MCF 10A (cell line): ENCODE measurements at regions not wholly inside any gene's neighbourhood (a gene's known extent, or its start where the extent isn't known, plus 50 kb on each side); places are given as distances from the start of the nearest gene placed in this dataset.

Experiments used
- BruUV-seq: library from RNA; stranded (reverse); fragments of 400-500 nt; replicated peaks from 2 replicates; lab custom pipeline; 2021; lab: Mats Ljungman, UMichigan
- CTCF ChIA-PET: fragments of 300-600 bp; sonication (Branson Sonifier 250); formaldehyde crosslinking; extraction: SDS; loops from one replicate; lab custom pipeline; 2021; ENCODE audit warnings: antibody characterized with exemption, inconsistent platforms; lab: Yijun Ruan, JAX
- POLR2A ChIA-PET: fragments of 300-600, 350-650 bp; sonication (Branson Sonifier 250); formaldehyde crosslinking; extraction: SDS; loops from one replicate; lab custom pipeline; 2020; ENCODE audit warnings: antibody characterized with exemption, inconsistent platforms; lab: Yijun Ruan, JAX
- DNase-seq: peaks from one replicate; pipeline ENCODE4 v3.0.0-alpha.2; 2018; ENCODE audit not compliant: unreplicated experiment
- H3K27ac Mint-ChIP-seq: one replicate; pipeline ENCODE4 v1.8.0; 2022; ENCODE audit warnings: mild to moderate bottlenecking, low read depth, mixed read lengths; ENCODE audit not compliant: unreplicated experiment
- H3K27me3 Mint-ChIP-seq: one replicate; pipeline ENCODE4 v1.8.0; 2022; ENCODE audit warnings: mixed read lengths; ENCODE audit not compliant: insufficient read depth, unreplicated experiment
- H3K36me3 Mint-ChIP-seq: one replicate; pipeline ENCODE4 v1.8.0; 2022; ENCODE audit warnings: mild to moderate bottlenecking, moderate library complexity, mixed read lengths; ENCODE audit not compliant: insufficient read depth, unreplicated experiment
- H3K4me1 Mint-ChIP-seq: one replicate; pipeline ENCODE4 v1.8.0; 2022; ENCODE audit warnings: mixed read lengths; ENCODE audit not compliant: insufficient read depth, unreplicated experiment
- H3K4me3 Mint-ChIP-seq: one replicate; pipeline ENCODE4 v1.8.0; 2022; ENCODE audit warnings: mild to moderate bottlenecking, moderate library complexity, mixed read lengths; ENCODE audit not compliant: unreplicated experiment
- H3K9me3 Mint-ChIP-seq: one replicate; pipeline ENCODE4 v1.8.0; 2022; ENCODE audit warnings: mixed read lengths; ENCODE audit not compliant: unreplicated experiment
- CTCF ChIP-seq: fragments of 200-600 bp; IDR thresholded peaks from one replicate; pipeline ENCODE4 v1.8.0; 2022; ENCODE audit warnings: antibody characterized with exemption, mild to moderate bottlenecking; ENCODE audit not compliant: unreplicated experiment
- intact Hi-C: fragments of 100-400 bp; cut with micrococcal nuclease; formaldehyde crosslinking; loops from 2 replicates; pipeline ENCODE4 v1.14.1; 2022

- no TSS peak for BruUV-seq
- no peak for DNase-seq
- Mint-ChIP-seq H3K27me3 (peaks cover 12% of the 10 kb centered on the region), H3K4me1 (no peaks in the 10 kb centered on the region), H3K4me3 (no peak overlapping the region), H3K9me3 (no peaks in the 10 kb centered on the region), H3K36me3 (no peaks in the 10 kb centered on the region), H3K27ac (no peak overlapping the region)
- intact Hi-C loops: no loop called here
- TF ChIP-seq CTCF: no peak
- POLR2A ChIA-PET: no interaction called here
- CTCF ChIA-PET: no interaction called here
Measured at GRCh38 chr1:60386249-60386648, 312.7 kb upstream of the C1orf87 start.

- intact Hi-C loops: no loop called here
- no peak for TF ChIP-seq CTCF
- BruUV-seq: no TSS peak
- POLR2A ChIA-PET: no interaction called here
- H3K27me3 Mint-ChIP-seq: no peaks in the 10 kb centered on the region
- H3K4me3 Mint-ChIP-seq: no peak overlapping the region
- DNase-seq: no peak
- no peaks in the 10 kb centered on the region for H3K36me3 Mint-ChIP-seq
- CTCF ChIA-PET: no interaction called here
- no peaks in the 10 kb centered on the region for H3K4me1 Mint-ChIP-seq
- H3K27ac Mint-ChIP-seq: no peak overlapping the region
- peaks cover 7% of the 10 kb centered on the region for H3K9me3 Mint-ChIP-seq
Measured at GRCh38 chr1:60376196-60376595, 302.6 kb upstream of the C1orf87 start.

GRCh38 chr1:60374537-60374936 is 301.0 kb upstream of the C1orf87 start:
- POLR2A ChIA-PET: no interaction called here
- no peak for TF ChIP-seq CTCF
- peaks cover 7% of the 10 kb centered on the region for H3K9me3 Mint-ChIP-seq
- BruUV-seq: no TSS peak
- CTCF ChIA-PET: no interaction called here
- DNase-seq: no peak
- H3K36me3 Mint-ChIP-seq: no peaks in the 10 kb centered on the region
- peaks cover 6% of the 10 kb centered on the region for H3K27me3 Mint-ChIP-seq
- H3K27ac Mint-ChIP-seq: no peak overlapping the region
- H3K4me1 Mint-ChIP-seq: no peaks in the 10 kb centered on the region
- intact Hi-C loops: no loop called here
- H3K4me3 Mint-ChIP-seq: no peak overlapping the region

GRCh38 chr1:60367532-60367931 is 294.0 kb upstream of the C1orf87 start:
- H3K27ac Mint-ChIP-seq: no peak overlapping the region
- no peak overlapping the region for H3K4me3 Mint-ChIP-seq

More at GRCh38 chr1:60367532-60367931, 294.0 kb upstream of the C1orf87 start:
- H3K27me3 Mint-ChIP-seq: peaks cover 61% of the 10 kb centered on the region
- BruUV-seq: no TSS peak
- no peaks in the 10 kb centered on the region for H3K9me3 Mint-ChIP-seq
- TF ChIP-seq CTCF: no peak
- no peaks in the 10 kb centered on the region for H3K36me3 Mint-ChIP-seq
- DNase-seq: no peak
- H3K4me1 Mint-ChIP-seq: no peaks in the 10 kb centered on the region
- ChIA-PET CTCF (no interaction called here), POLR2A (interaction anchor here (1.3 kb wide), 1 partner anchor 17 kb away, joined by 4 read pairs; no protein-coding TSS in a partner anchor)
- intact Hi-C loops: no loop called here
